PFSK-1 (cell line): ENCODE measurements at regions not wholly inside any gene's neighbourhood (a gene's known extent, or its start where the extent isn't known, plus 50 kb on each side); places are given as distances from the start of the nearest gene placed in this dataset.

Source experiments
- FOXP2 ChIP-seq: optimal IDR thresholded peaks from 2 replicates; pipeline ENCODE3; 2011; ENCODE audit warnings: borderline replicate concordance, control low read depth, inconsistent platforms; ENCODE audit not compliant: insufficient read depth; ENCODE audit errors: extremely low read length, extremely low read depth
- POLR2AphosphoS5 ChIP-seq: IDR thresholded peaks from 2 replicates; pipeline ENCODE4 v1.6.1; 2012; ENCODE audit warnings: low read depth, mild to moderate bottlenecking, control low read depth, low read length, moderate library complexity
- REST ChIP-seq, 2 experiments: IDR thresholded peaks; 2 replicates each; pipeline versions ENCODE4 v1.6.1 to v1.8.0; 2011 to 2012; ENCODE audit warnings: low read depth in 2 of 2, low read length in 2 of 2, control low read depth in 1 of 2, inconsistent platforms in 1 of 2, mild to moderate bottlenecking in 1 of 2, moderate library complexity in 1 of 2; ENCODE audit not compliant: insufficient read depth in 1 of 2
- SIN3A ChIP-seq: IDR thresholded peaks from 2 replicates; pipeline ENCODE4 v1.6.1; 2012; ENCODE audit warnings: mild to moderate bottlenecking, low read length, moderate library complexity, borderline replicate concordance; ENCODE audit not compliant: insufficient read depth
- TAF1 ChIP-seq: IDR thresholded peaks from 2 replicates; pipeline ENCODE4 v1.6.1; 2012; ENCODE audit warnings: low read length, control low read depth, borderline replicate concordance; ENCODE audit not compliant: insufficient read depth

GRCh38 chr9:28092981-28093936 is 520.0 kb upstream of the C9orf72 start:
- TF ChIP-seq SIN3A (no peak), POLR2AphosphoS5 (no peak), TAF1 (no peak), REST (IDR thresholded peaks at IDR 0.05; ENCODE audit: insufficient read depth in 1 of 2, low read depth in 2 of 2, low read length in 2 of 2) (no peak), FOXP2 (no peak)

- TF ChIP-seq REST (IDR thresholded peaks at IDR 0.05; ENCODE audit: insufficient read depth in 1 of 2, low read depth in 2 of 2, low read length in 2 of 2) (no peak), TAF1 (no peak), POLR2AphosphoS5 (no peak)
These were observed 528.2 kb upstream of the C9orf72 start for GRCh38 chr9:28101509-28101908.

DNA sequence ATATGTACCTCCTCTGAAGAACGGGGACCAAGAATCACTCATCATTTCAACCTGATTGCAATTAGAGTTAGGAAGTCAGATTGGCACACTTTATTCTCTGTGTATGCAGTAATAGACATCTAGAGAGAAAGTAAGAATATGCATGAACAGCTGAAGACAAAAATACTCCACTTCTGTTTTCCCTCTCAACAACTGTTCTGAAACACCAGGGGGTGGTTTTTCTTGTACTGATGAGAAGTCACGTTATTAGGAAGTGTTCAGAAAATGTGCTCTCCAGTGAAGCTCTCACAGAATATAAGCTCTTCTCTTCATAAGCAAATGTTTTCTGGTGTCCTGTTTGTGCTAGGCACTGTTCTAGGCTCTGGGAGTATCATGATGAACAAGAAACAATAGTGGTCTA is 531.7 kb upstream of the C9orf72 start:
- no peak for TF ChIP-seq REST (IDR thresholded peaks at IDR 0.05; ENCODE audit: insufficient read depth in 1 of 2, low read depth in 2 of 2, low read length in 2 of 2)
- no peak for TF ChIP-seq POLR2AphosphoS5
- TF ChIP-seq SIN3A: no peak
- no peak for TF ChIP-seq TAF1
- no peak for TF ChIP-seq FOXP2

- no peak for TF ChIP-seq POLR2AphosphoS5
- no peak for TF ChIP-seq TAF1
- TF ChIP-seq SIN3A: no peak
- TF ChIP-seq FOXP2: no peak
These were observed 546.9 kb upstream of the C9orf72 start for GRCh38 chr9:28120184-28120583.

DNA sequence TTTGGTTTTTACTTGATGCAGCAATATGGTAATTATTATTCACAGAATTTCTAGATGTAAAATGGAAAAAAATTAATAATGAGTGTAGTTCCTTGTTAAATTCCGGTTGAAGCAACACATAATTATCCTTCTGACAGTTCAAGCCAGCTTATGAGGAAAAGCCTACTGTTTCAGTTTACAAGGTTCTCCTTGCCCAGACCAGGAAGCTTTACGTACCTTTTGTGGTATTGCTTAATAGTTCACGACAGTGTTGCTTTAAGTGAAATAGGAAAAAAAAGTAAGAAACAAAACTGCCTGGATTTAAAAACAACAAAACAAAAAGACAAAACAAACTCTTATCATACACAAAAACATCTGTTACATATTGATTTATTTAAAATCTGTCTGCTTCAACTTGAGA is 547.3 kb upstream of the C9orf72 start:
- TF ChIP-seq TAF1: no peak
- TF ChIP-seq FOXP2: no peak
- TF ChIP-seq SIN3A: no peak
- TF ChIP-seq POLR2AphosphoS5: no peak
- TF ChIP-seq REST (IDR thresholded peaks at IDR 0.05; ENCODE audit: insufficient read depth in 1 of 2, low read depth in 2 of 2, low read length in 2 of 2): no peak
